ENCODE measurements at regions not wholly inside any gene's neighbourhood (a gene's known extent, or its start where the extent isn't known, plus 50 kb on each side); places are given as distances from the start of the nearest gene placed in this dataset.

DNA sequence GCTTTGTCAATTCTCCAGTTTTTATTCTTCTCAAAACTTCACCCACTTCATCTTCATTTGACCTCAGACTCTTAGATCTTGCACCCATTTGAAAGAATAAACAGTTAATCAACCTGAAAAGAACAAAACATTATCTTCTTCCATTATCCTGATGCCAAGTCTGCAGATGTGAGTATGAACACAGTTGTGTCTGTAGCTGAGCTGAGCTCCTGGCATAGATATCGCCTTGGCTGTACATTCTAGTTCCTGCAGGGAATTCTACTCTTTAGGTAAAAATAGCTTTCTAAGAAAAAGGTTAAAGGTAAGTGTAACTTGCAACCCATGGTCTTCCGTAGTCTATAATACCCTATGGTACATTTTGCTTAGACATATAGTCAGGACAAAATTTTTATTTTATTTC, 169.7 kb downstream of the KCNA5 start:
- TF ChIP-seq CTCF (IDR thresholded peaks at IDR 0.05; ENCODE audit: insufficient read depth, low read length, severe bottlenecking), result no peak
- no peak overlapping the region for H3K4me3 ChIP-seq (ENCODE audit: low read depth, low read length)
- FAIRE-seq (no peak), DNase-seq (ENCODE audit: low read depth) (no peak)
- no peaks in the 10 kb centered on the region for H3K27me3 ChIP-seq (ENCODE audit: control insufficient read depth, insufficient read depth, low read length)
- H3K36me3 ChIP-seq (ENCODE audit: control insufficient read depth, insufficient read depth, low read length), result no peaks in the 10 kb centered on the region

GRCh38 chr12:5213990-5214389, 170.3 kb downstream of the KCNA5 start:
- DNase-seq (ENCODE audit: low read depth), result no peak
- FAIRE-seq, result no peak
- TF ChIP-seq CTCF (IDR thresholded peaks at IDR 0.05; ENCODE audit: insufficient read depth, low read length, severe bottlenecking), result no peak
- no peak overlapping the region for H3K4me3 ChIP-seq (ENCODE audit: low read depth, low read length)
- no peaks in the 10 kb centered on the region for H3K36me3 ChIP-seq (ENCODE audit: control insufficient read depth, insufficient read depth, low read length)
- no peaks in the 10 kb centered on the region for H3K27me3 ChIP-seq (ENCODE audit: control insufficient read depth, insufficient read depth, low read length)

GRCh38 chr12:5217936-5218335, 174.3 kb downstream of the KCNA5 start:
- no peak for TF ChIP-seq CTCF (IDR thresholded peaks at IDR 0.05; ENCODE audit: insufficient read depth, low read length, severe bottlenecking)
- H3K27me3 ChIP-seq (ENCODE audit: control insufficient read depth, insufficient read depth, low read length), result no peaks in the 10 kb centered on the region
- H3K36me3 ChIP-seq (ENCODE audit: control insufficient read depth, insufficient read depth, low read length), result no peaks in the 10 kb centered on the region
- FAIRE-seq (no peak), DNase-seq (ENCODE audit: low read depth) (no peak)
- no peak overlapping the region for H3K4me3 ChIP-seq (ENCODE audit: low read depth, low read length)

DNA sequence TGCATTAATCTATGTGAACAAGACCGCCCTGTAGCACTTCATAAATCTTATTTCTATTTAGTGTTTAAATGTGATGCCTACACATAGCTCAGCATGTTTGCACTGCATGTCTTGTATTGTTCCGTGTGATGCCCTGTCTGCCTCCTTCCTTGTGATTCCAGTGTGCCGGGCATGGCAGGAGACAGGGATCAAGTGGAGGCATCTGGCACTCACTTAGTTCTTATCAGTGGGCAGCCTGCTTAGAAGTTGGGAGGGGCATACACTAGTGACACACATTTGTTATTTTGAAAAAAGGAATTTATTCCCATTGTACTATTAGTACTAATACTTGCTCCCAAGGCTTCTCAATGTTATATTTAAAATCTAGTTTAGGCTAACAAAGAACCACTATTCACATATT, 176.4 kb downstream of the KCNA5 start:
- DNase-seq (ENCODE audit: low read depth), result no peak
- H3K4me3 ChIP-seq (ENCODE audit: low read depth, low read length), result no peak overlapping the region
- H3K27me3 ChIP-seq (ENCODE audit: control insufficient read depth, insufficient read depth, low read length), result no peaks in the 10 kb centered on the region
- no peak for FAIRE-seq
- TF ChIP-seq CTCF (IDR thresholded peaks at IDR 0.05; ENCODE audit: insufficient read depth, low read length, severe bottlenecking), result no peak
- H3K36me3 ChIP-seq (ENCODE audit: control insufficient read depth, insufficient read depth, low read length), result no peaks in the 10 kb centered on the region

DNA sequence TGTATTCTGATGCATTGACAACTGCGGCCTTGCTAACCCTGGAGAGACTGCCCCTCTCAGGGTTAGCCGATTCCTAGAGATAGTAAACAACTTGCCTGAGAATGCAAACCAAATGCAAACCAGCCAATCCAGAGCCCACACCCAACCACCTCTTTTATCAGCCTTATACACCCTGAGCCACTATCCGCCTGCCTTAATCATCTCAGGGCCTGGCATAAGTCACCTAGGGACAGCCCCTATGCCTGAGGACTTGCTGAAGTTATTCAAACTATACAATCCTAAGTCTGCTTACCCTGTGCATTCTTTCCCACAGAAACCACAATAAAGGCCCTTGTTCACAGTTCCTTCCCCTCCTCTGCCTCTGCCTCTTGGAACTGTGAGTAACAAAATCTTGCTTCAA, 177.2 kb downstream of the KCNA5 start:
- DNase-seq (ENCODE audit: low read depth) (peak; percentile 7), FAIRE-seq (no peak)
- no peak for TF ChIP-seq CTCF (IDR thresholded peaks at IDR 0.05; ENCODE audit: insufficient read depth, low read length, severe bottlenecking)
- no peaks in the 10 kb centered on the region for H3K36me3 ChIP-seq (ENCODE audit: control insufficient read depth, insufficient read depth, low read length)
- H3K27me3 ChIP-seq (ENCODE audit: control insufficient read depth, insufficient read depth, low read length), result no peaks in the 10 kb centered on the region
- H3K4me3 ChIP-seq (ENCODE audit: low read depth, low read length), result no peak overlapping the region

DNA sequence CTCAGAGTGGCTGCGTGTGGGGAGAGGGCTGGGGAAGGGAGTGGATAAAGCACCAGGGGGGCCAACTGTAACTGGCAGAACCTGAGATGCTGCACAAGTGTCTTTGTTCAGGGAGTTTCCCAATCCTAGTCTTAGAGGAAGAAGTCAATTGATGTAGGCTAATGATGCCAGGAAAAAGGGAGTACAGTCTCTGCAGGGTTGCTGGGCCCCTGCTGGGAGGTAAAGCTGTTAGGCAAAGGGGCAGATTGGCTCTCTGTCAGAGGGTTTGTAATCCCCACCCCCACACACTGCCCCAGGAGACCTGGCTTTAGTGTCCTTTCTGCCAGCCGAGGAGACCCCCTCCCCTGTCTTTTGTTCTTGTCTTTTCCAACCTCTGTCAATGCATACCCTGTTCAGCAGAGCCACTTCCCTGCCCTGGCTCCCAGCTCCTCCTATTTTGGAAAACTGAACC, 178.4 kb downstream of the KCNA5 start:
- Histone ChIP-seq H3K36me3 (ENCODE audit: control insufficient read depth, insufficient read depth, low read length) (no peaks in the 10 kb centered on the region), H3K27me3 (ENCODE audit: control insufficient read depth, insufficient read depth, low read length) (no peaks in the 10 kb centered on the region), H3K4me3 (ENCODE audit: low read depth, low read length) (no peak overlapping the region)
- DNase-seq (ENCODE audit: low read depth), result no peak
- FAIRE-seq, result no peak
- no peak for TF ChIP-seq CTCF (IDR thresholded peaks at IDR 0.05; ENCODE audit: insufficient read depth, low read length, severe bottlenecking)
